OCI-LY7 (cell line): ENCODE measurements at regions not wholly inside any gene's neighbourhood (a gene's known extent, or its start where the extent isn't known, plus 50 kb on each side); places are given as distances from the start of the nearest gene placed in this dataset.

ENCODE experiments used
- EZH2phosphoT487 ChIP-seq: fragments of 200-600 bp; sonication (generic); IDR thresholded peaks from 2 replicates; pipeline ENCODE4 v1.6.1; 2018; ENCODE audit warnings: low read depth, borderline replicate concordance, mild to moderate bottlenecking, mixed run types, antibody characterized with exemption, low read length, moderate library complexity, mixed read lengths
- TF ChIP-seq, protein P1 (sequence below): fragments of 200-600 bp; sonication (generic); conservative IDR thresholded peaks from 2 replicates; pipeline ENCODE4 v1.5.1; 2014; ENCODE audit warnings: mild to moderate bottlenecking, antibody characterized with exemption, low read length, moderate library complexity, mixed read lengths

GRCh38 chr20:18972251-18972876 lies 158.8 kb downstream of the SCP2D1 start:
- TF ChIP-seq, protein P1, sequence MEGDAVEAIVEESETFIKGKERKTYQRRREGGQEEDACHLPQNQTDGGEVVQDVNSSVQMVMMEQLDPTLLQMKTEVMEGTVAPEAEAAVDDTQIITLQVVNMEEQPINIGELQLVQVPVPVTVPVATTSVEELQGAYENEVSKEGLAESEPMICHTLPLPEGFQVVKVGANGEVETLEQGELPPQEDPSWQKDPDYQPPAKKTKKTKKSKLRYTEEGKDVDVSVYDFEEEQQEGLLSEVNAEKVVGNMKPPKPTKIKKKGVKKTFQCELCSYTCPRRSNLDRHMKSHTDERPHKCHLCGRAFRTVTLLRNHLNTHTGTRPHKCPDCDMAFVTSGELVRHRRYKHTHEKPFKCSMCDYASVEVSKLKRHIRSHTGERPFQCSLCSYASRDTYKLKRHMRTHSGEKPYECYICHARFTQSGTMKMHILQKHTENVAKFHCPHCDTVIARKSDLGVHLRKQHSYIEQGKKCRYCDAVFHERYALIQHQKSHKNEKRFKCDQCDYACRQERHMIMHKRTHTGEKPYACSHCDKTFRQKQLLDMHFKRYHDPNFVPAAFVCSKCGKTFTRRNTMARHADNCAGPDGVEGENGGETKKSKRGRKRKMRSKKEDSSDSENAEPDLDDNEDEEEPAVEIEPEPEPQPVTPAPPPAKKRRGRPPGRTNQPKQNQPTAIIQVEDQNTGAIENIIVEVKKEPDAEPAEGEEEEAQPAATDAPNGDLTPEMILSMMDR = no peak
- no peak for TF ChIP-seq EZH2phosphoT487
